Thymus (tissue), 11 donors: ENCODE measurements at regions not wholly inside any gene's neighbourhood (a gene's known extent, or its start where the extent isn't known, plus 50 kb on each side); places are given as distances from the start of the nearest gene placed in this dataset.

Experiments
- DNase-seq, 9 donors: peaks; one replicate each; pipeline ENCODE4 v3.0.0-alpha.2; 2013; ENCODE audit warnings: low spot score in 9 of 9, low read depth in 6 of 9, missing footprints in 1 of 9
- H3K27ac ChIP-seq, 2 donors: one replicate each; pipeline ENCODE4 v1.5.1; 2013; ENCODE audit warnings: control low read depth in 1 of 2, low read depth in 1 of 2, low read length in 1 of 2, mild to moderate bottlenecking in 1 of 2, moderate library complexity in 1 of 2
- H3K27me3 ChIP-seq, 2 donors: one replicate each; pipeline ENCODE4 v1.5.1; 2013; ENCODE audit warnings: low read length in 1 of 2; ENCODE audit not compliant: control insufficient read depth in 2 of 2, insufficient read depth in 1 of 2
- H3K36me3 ChIP-seq, 2 donors: one replicate each; pipeline ENCODE4 v1.5.1; 2013; ENCODE audit warnings: low read length in 1 of 2, mild to moderate bottlenecking in 1 of 2, moderate library complexity in 1 of 2; ENCODE audit not compliant: control insufficient read depth in 2 of 2, insufficient read depth in 2 of 2
- H3K4me1 ChIP-seq, 2 donors: one replicate each; pipeline ENCODE4 v1.5.1; 2013; ENCODE audit warnings: low read length in 2 of 2; ENCODE audit not compliant: control insufficient read depth in 2 of 2, insufficient read depth in 2 of 2
- H3K4me3 ChIP-seq, 2 donors: one replicate each; pipeline ENCODE4 v1.5.1; 2013; ENCODE audit warnings: low read length in 2 of 2, control low read depth in 1 of 2, mild to moderate bottlenecking in 1 of 2
- H3K9me3 ChIP-seq, 2 donors: one replicate each; pipeline ENCODE4 v1.5.1; 2013; ENCODE audit warnings: low read length in 1 of 2, mild to moderate bottlenecking in 1 of 2; ENCODE audit not compliant: control insufficient read depth in 2 of 2, insufficient read depth in 1 of 2
- WGBS: extraction: QIAGEN DNeasy Blood & Tissue Kit; methylation state at CpG from one replicate; pipeline ENCODE4 v1.1.7; 2013; 5-methylcytosine and 5-hydroxymethylcytosine counted together
- donor health status: healthy.

- WGBS = 97% methylated on average over 4 of the region's 4 CpGs
- Histone ChIP-seq H3K27me3 (no peaks in the 10 kb centered on the region), H3K27ac (no peak overlapping the region), H3K4me3 (no peak overlapping the region), H3K9me3 (no peaks in the 10 kb centered on the region), H3K36me3 (no peaks in the 10 kb centered on the region), H3K4me1 (no peaks in the 10 kb centered on the region)
- DNase-seq = no peak
Observed at GRCh38 chr7:21011153-21011552, 224.5 kb upstream of the SP8 start.

GRCh38 chr7:21013765-21014539 lies 227.3 kb upstream of the SP8 start:
- Histone ChIP-seq H3K4me3 (no peak overlapping the region), H3K27ac (no peak overlapping the region), H3K36me3 (no peaks in the 10 kb centered on the region), H3K9me3 (no peaks in the 10 kb centered on the region), H3K27me3 (no peaks in the 10 kb centered on the region), H3K4me1 (no peaks in the 10 kb centered on the region)
- 92% methylated on average over 3 of the region's 3 CpGs for WGBS
- DNase-seq = no peak

- H3K4me3 ChIP-seq = no peak overlapping the region
- no peak for DNase-seq
- 84% methylated on average over 2 of the region's 2 CpGs for WGBS
- no peaks in the 10 kb centered on the region for H3K9me3 ChIP-seq
- H3K27ac ChIP-seq = no peak overlapping the region
- no peaks in the 10 kb centered on the region for H3K27me3 ChIP-seq
- H3K4me1 ChIP-seq = no peaks in the 10 kb centered on the region
- no peaks in the 10 kb centered on the region for H3K36me3 ChIP-seq
Observed at GRCh38 chr7:21020667-21021066, 234.0 kb upstream of the SP8 start.

GRCh38 chr7:21023841-21024484 lies 237.3 kb upstream of the SP8 start:
- WGBS = 76% methylated on average over 6 of the region's 6 CpGs
- no peak overlapping the region for H3K4me3 ChIP-seq

GRCh38 chr7:21024485-21024867 lies 237.8 kb upstream of the SP8 start:
- H3K36me3 ChIP-seq = no peaks in the 10 kb centered on the region
- DNase-seq = no peak
- H3K4me3 ChIP-seq = no peak overlapping the region
- no peak overlapping the region for H3K27ac ChIP-seq
- H3K27me3 ChIP-seq = peaks cover 0 to 4% of the 10 kb centered on the region in 2 donors
- no peaks in the 10 kb centered on the region for H3K9me3 ChIP-seq
- no peaks in the 10 kb centered on the region for H3K4me1 ChIP-seq
- WGBS = 89% methylated on average over 5 of the region's 5 CpGs

More at GRCh38 chr7:21023841-21024484, 237.3 kb upstream of the SP8 start:
- Histone ChIP-seq H3K9me3 (no peaks in the 10 kb centered on the region), H3K27ac (no peak overlapping the region), H3K4me1 (no peaks in the 10 kb centered on the region), H3K27me3 (peaks cover 0 to 4% of the 10 kb centered on the region in 2 donors), H3K36me3 (no peaks in the 10 kb centered on the region)
- DNase-seq = no peak

GRCh38 chr7:21028186-21028585 lies 241.5 kb upstream of the SP8 start:
- DNase-seq = no peak
- Histone ChIP-seq H3K9me3 (no peaks in the 10 kb centered on the region), H3K36me3 (no peaks in the 10 kb centered on the region), H3K27me3 (peaks cover 0 to 4% of the 10 kb centered on the region in 2 donors), H3K27ac (no peak overlapping the region), H3K4me3 (no peak overlapping the region), H3K4me1 (no peaks in the 10 kb centered on the region)
- 77% methylated on average over 13 of the region's 13 CpGs for WGBS

GRCh38 chr7:21028599-21028998 lies 241.9 kb upstream of the SP8 start:
- DNase-seq = no peak
- Histone ChIP-seq H3K4me1 (no peaks in the 10 kb centered on the region), H3K27me3 (peaks cover 0 to 4% of the 10 kb centered on the region in 2 donors), H3K4me3 (no peak overlapping the region), H3K9me3 (no peaks in the 10 kb centered on the region), H3K27ac (no peak overlapping the region), H3K36me3 (no peaks in the 10 kb centered on the region)
- WGBS = 85% methylated on average over 3 of the region's 3 CpGs

- Histone ChIP-seq H3K4me1 (no peaks in the 10 kb centered on the region), H3K9me3 (no peaks in the 10 kb centered on the region), H3K36me3 (no peaks in the 10 kb centered on the region), H3K27ac (no peak overlapping the region), H3K4me3 (no peak overlapping the region), H3K27me3 (peaks cover 0 to 4% of the 10 kb centered on the region in 2 donors)
- 87% methylated on average over 6 of the region's 6 CpGs for WGBS
- no peak for DNase-seq
Observed at GRCh38 chr7:21029006-21029405, 242.3 kb upstream of the SP8 start.

GRCh38 chr7:21030237-21030871 lies 243.7 kb upstream of the SP8 start:
- H3K27me3 ChIP-seq = peaks cover 0 to 4% of the 10 kb centered on the region in 2 donors
- no peaks in the 10 kb centered on the region for H3K9me3 ChIP-seq
- H3K4me3 ChIP-seq = no peak overlapping the region
- no peaks in the 10 kb centered on the region for H3K36me3 ChIP-seq
- no peaks in the 10 kb centered on the region for H3K4me1 ChIP-seq
- no peak overlapping the region for H3K27ac ChIP-seq
- DNase-seq = no peak
- WGBS = 95% methylated on average over 7 of the region's 7 CpGs
